Stimulated activated CD4-positive, alpha-beta T cell treated with anti-CD3 and anti-CD28 coated beads, Interleukin-1b, Interleukin-23, amount 100 ng/mL, for 1 hour (primary cell): ENCODE measurements at regions not wholly inside any gene's neighbourhood (a gene's known extent, or its start where the extent isn't known, plus 50 kb on each side); places are given as distances from the start of the nearest gene placed in this dataset.
"Not testable (repeated sequence)": the region's sequence is repeated elsewhere in the genome, so short reads cannot be mapped to it uniquely, and the experiment has no call there.

Experiments
- DNase-seq, 2 donors: peaks; one replicate each; pipeline ENCODE4 v3.0.0-alpha.2; 2020; ENCODE audit warnings: low read depth in 2 of 2

- not testable (repeated sequence) for DNase-seq
These were observed 83.1 kb upstream of the GOLGA6L4 start for GRCh38 chr15:84152381-84152979.

GRCh38 chr15:84153655-84154140 lies 81.9 kb upstream of the GOLGA6L4 start:
- DNase-seq = not testable (repeated sequence)

- not testable (repeated sequence) for DNase-seq
These were observed 81.3 kb upstream of the GOLGA6L4 start for GRCh38 chr15:84154314-84154713.

GRCh38 chr15:84154787-84155186 lies 80.8 kb upstream of the GOLGA6L4 start:
- DNase-seq = not testable (repeated sequence)

GRCh38 chr15:84155792-84156587 lies 79.6 kb upstream of the GOLGA6L4 start:
- not testable (repeated sequence) for DNase-seq

- not testable (repeated sequence) for DNase-seq
These were observed 79.1 kb upstream of the GOLGA6L4 start for GRCh38 chr15:84156588-84156840.

GRCh38 chr15:84157056-84157632 lies 78.4 kb upstream of the GOLGA6L4 start:
- DNase-seq = not testable (repeated sequence)

GRCh38 chr15:84157857-84158256 lies 77.7 kb upstream of the GOLGA6L4 start:
- not testable (repeated sequence) for DNase-seq

GRCh38 chr15:84159346-84160269 lies 76.0 kb upstream of the GOLGA6L4 start:
- DNase-seq = not testable (repeated sequence)

- DNase-seq = not testable (repeated sequence)
These were observed 70.9 kb upstream of the GOLGA6L4 start for GRCh38 chr15:84164423-84165292.

GRCh38 chr15:84170029-84170428 lies 65.5 kb upstream of the GOLGA6L4 start:
- not testable (repeated sequence) for DNase-seq

GRCh38 chr15:84173231-84173610 lies 62.4 kb upstream of the GOLGA6L4 start:
- DNase-seq = not testable (repeated sequence)
